GM12878 (cell line): ENCODE measurements at regions not wholly inside any gene's neighbourhood (a gene's known extent, or its start where the extent isn't known, plus 50 kb on each side); places are given as distances from the start of the nearest gene placed in this dataset.

Experiments
- ATAC-seq: fragments of 200-7000 bp; cut with Tn5 transposase; 3 replicates; pipeline ENCODE4 v1.9.1; 2020; ENCODE audit warnings: mild to moderate bottlenecking, moderate library complexity
- BruUV-seq: library from RNA; stranded (reverse); fragments of 400-500 nt; replicated peaks from 2 replicates; lab custom pipeline; 2021; lab: Mats Ljungman, UMichigan
- CTCF ChIA-PET: fragments of 300-600 bp; sonication (Branson Sonifier 250); formaldehyde crosslinking; extraction: SDS; loops from one replicate; lab custom pipeline; 2021; ENCODE audit warnings: inconsistent platforms; lab: Yijun Ruan, JAX
- POLR2A ChIA-PET: fragments of 350-600 bp; formaldehyde crosslinking; extraction: SDS; loops from one replicate; lab custom pipeline; 2021; ENCODE audit warnings: inconsistent platforms; lab: Charles Lee
- RAD21 ChIA-PET: fragments of 300-600 bp; sonication (Branson Sonifier 250); formaldehyde crosslinking; loops from one replicate; lab custom pipeline; 2023; ENCODE audit warnings: antibody characterized with exemption; ENCODE audit not compliant: unreplicated experiment; lab: Charles Lee
- SMC1A ChIA-PET: fragments of 300-600 bp; sonication (Branson Sonifier 250); formaldehyde crosslinking; loops from one replicate; lab custom pipeline; 2023; ENCODE audit not compliant: unreplicated experiment, uncharacterized antibody; lab: Charles Lee
- DNase-seq: peaks from one replicate; pipeline ENCODE4 v3.0.0-alpha.2; 2011; ENCODE audit warnings: low read depth, low spot score
- FAIRE-seq: peaks from 3 replicates; lab custom pipeline; 2011; peaks lifted over from hg19 to GRCh38; lab: Jason Lieb, UNC
- H2AFZ ChIP-seq: 2 replicates; pipeline ENCODE4 v1.6.0; 2011; ENCODE audit warnings: low read depth, low read length, control low read depth; ENCODE audit not compliant: control insufficient read depth
- H3K27ac ChIP-seq: 2 replicates; pipeline ENCODE4 v1.5.1; 2011; ENCODE audit warnings: control low read depth; ENCODE audit not compliant: control insufficient read depth, insufficient read depth
- H3K27me3 ChIP-seq, 2 experiments: replicated peaks in 1 of 2; 2 replicates each; pipeline versions ENCODE4 v1.6.0 to v1.6.1; 2011; ENCODE audit warnings: low read length in 1 of 2; ENCODE audit not compliant: control insufficient read depth in 2 of 2, insufficient read depth in 2 of 2
- H3K36me3 ChIP-seq, 2 experiments: 2 replicates each; pipeline ENCODE4 v1.5.1; 2011; ENCODE audit warnings: low read length in 1 of 2; ENCODE audit not compliant: control insufficient read depth in 2 of 2, insufficient read depth in 2 of 2
- H3K4me1 ChIP-seq: 2 replicates; pipeline ENCODE4 v1.6.1; 2011; ENCODE audit warnings: mild to moderate bottlenecking, low read length, moderate library complexity, mixed read lengths; ENCODE audit not compliant: control insufficient read depth, insufficient read depth
- H3K4me2 ChIP-seq: 2 replicates; pipeline ENCODE4 v1.6.0; 2011; ENCODE audit warnings: control low read depth; ENCODE audit not compliant: control insufficient read depth, insufficient read depth
- H3K4me3 ChIP-seq: fragments of 200-600 bp; sonication (generic); 2 replicates; pipeline ENCODE4 v1.5.1; 2016
- H3K79me2 ChIP-seq: 2 replicates; pipeline ENCODE4 v1.6.0; 2011; ENCODE audit warnings: low read length; ENCODE audit not compliant: control insufficient read depth, insufficient read depth
- H3K9ac ChIP-seq: 2 replicates; pipeline ENCODE4 v1.8.0; 2011; ENCODE audit warnings: low read length, control low read depth, mixed read lengths; ENCODE audit not compliant: control insufficient read depth, insufficient read depth
- H3K9me3 ChIP-seq: replicated peaks from 3 replicates; pipeline ENCODE4 v1.5.1; 2011; ENCODE audit warnings: mild to moderate bottlenecking, low read length; ENCODE audit not compliant: control insufficient read depth, insufficient read depth
- H4K20me1 ChIP-seq: 2 replicates; pipeline ENCODE4 v1.6.0; 2011; ENCODE audit not compliant: control insufficient read depth, insufficient read depth
- CBX5 ChIP-seq: sonication (generic); IDR thresholded peaks from 2 replicates; pipeline ENCODE4 v1.6.1; 2016; ENCODE audit warnings: low read depth, moderate library complexity, mild to moderate bottlenecking, inconsistent platforms
- CEBPB ChIP-seq, 2 experiments: fragments of 150-350 bp in 1 of 2; IDR thresholded peaks; 2 replicates each; pipeline ENCODE4 v1.6.1; 2012 to 2014; ENCODE audit warnings: low read depth in 2 of 2, low read length in 2 of 2, borderline replicate concordance in 1 of 2, inconsistent platforms in 1 of 2
- CHD2 ChIP-seq: IDR thresholded peaks from 2 replicates; pipeline ENCODE4 v1.6.1; 2011; ENCODE audit warnings: low read depth, low read length, improper control_type of control experiment, borderline replicate concordance
- HDAC6 ChIP-seq: fragments of 200-600 bp; sonication (generic); IDR thresholded peaks from one replicate; pipeline ENCODE4 v1.8.0; 2017; ENCODE audit warnings: antibody characterized with exemption; ENCODE audit not compliant: unreplicated experiment
- LARP7 ChIP-seq: fragments of 450-650 bp; IDR thresholded peaks from 2 replicates; pipeline ENCODE4 v1.6.1; 2017; ENCODE audit warnings: mild to moderate bottlenecking
- MTA2 ChIP-seq: fragments of 450-650 bp; IDR thresholded peaks from 2 replicates; pipeline ENCODE4 v1.6.1; 2016; ENCODE audit warnings: low read depth, mild to moderate bottlenecking, moderate library complexity
- SIX5 ChIP-seq: IDR thresholded peaks from 2 replicates; pipeline ENCODE4 v1.6.1; 2011; ENCODE audit warnings: mild to moderate bottlenecking, low read depth, low read length, moderate library complexity; ENCODE audit not compliant: severe bottlenecking
- SP1 ChIP-seq: IDR thresholded peaks from one replicate; pipeline ENCODE4 v1.6.1; 2011; ENCODE audit warnings: low read depth, low read length
- SPI1 ChIP-seq: IDR thresholded peaks from 2 replicates; pipeline ENCODE4 v1.6.1; 2011; ENCODE audit warnings: low read depth, mild to moderate bottlenecking, low read length, moderate library complexity, borderline replicate concordance; ENCODE audit not compliant: insufficient read depth
- SREBF1 ChIP-seq: IDR thresholded peaks from 2 replicates; pipeline ENCODE4 v1.6.1; 2012; ENCODE audit warnings: mild to moderate bottlenecking, low read length
- STAT3 ChIP-seq: IDR thresholded peaks from 2 replicates; pipeline ENCODE4 v1.6.1; 2011; ENCODE audit warnings: low read depth, low read length, improper control_type of control experiment
- TCF3 ChIP-seq: IDR thresholded peaks from 2 replicates; pipeline ENCODE4 v1.6.1; 2012; ENCODE audit warnings: low read depth, mild to moderate bottlenecking, low read length, borderline replicate concordance; ENCODE audit not compliant: insufficient read depth
- WGBS: methylation state at CpG from one replicate; pipeline ENCODE4 v1.1.6; 2016; ENCODE audit warnings: low lambda C conversion rate; ENCODE audit not compliant: insufficient replicate concordance, insufficient coverage; ENCODE audit errors: missing lambda C conversion rate; 5-methylcytosine and 5-hydroxymethylcytosine counted together
- in situ Hi-C: fragments of 300-500 bp; cut with MboI; formaldehyde crosslinking; loops from 9 replicates; pipeline ENCODE4 v1.14.3; 2018; ENCODE audit warnings: mixed read lengths
- intact Hi-C: fragments of 100-400 bp; cut with micrococcal nuclease; formaldehyde crosslinking; loops from one replicate; pipeline ENCODE4 v1.14.2; 2022; ENCODE audit not compliant: unreplicated experiment

GRCh38 chr6:164579035-164579434 is 730.4 kb downstream of the C6orf118 start:
- Histone ChIP-seq H4K20me1 (no peaks in the 10 kb centered on the region), H3K36me3 (no peaks in the 10 kb centered on the region), H3K4me2 (no peak overlapping the region), H3K27me3 (no peaks in the 10 kb centered on the region), H3K9ac (no peak overlapping the region), H2AFZ (no peak overlapping the region), H3K9me3 (no peaks in the 10 kb centered on the region; the same call in 2 of the 3 replicates), H3K27ac (no peak overlapping the region), H3K79me2 (no peaks in the 10 kb centered on the region), H3K4me1 (no peaks in the 10 kb centered on the region), H3K4me3 (no peak overlapping the region)
- intact Hi-C loops: no loop called here
- SMC1A ChIA-PET: no interaction called here
- TF ChIP-seq CBX5: no peak
- TF ChIP-seq SP1: no peak
- no peak for TF ChIP-seq SPI1
- no peak for TF ChIP-seq LARP7
- no peak for TF ChIP-seq STAT3
- no peak for TF ChIP-seq CEBPB (IDR thresholded peaks at IDR 0.05; ENCODE audit: borderline replicate concordance in 1 of 2, low read depth in 2 of 2, low read length in 2 of 2)
- no peak for TF ChIP-seq CHD2
- TF ChIP-seq HDAC6: no peak
- no peak for TF ChIP-seq SIX5
- no peak for TF ChIP-seq MTA2
- TF ChIP-seq TCF3: no peak
- no peak for TF ChIP-seq SREBF1
- WGBS: 0% methylated on average over 3 of the region's 3 CpGs
- CTCF ChIA-PET: no interaction called here
- no peak for ATAC-seq
- POLR2A ChIA-PET: no interaction called here
- RAD21 ChIA-PET: no interaction called here
- DNase-seq: no peak
- FAIRE-seq: no peak
- BruUV-seq: no TSS peak
- in situ Hi-C loops: no loop called here
